H1 (cell line): ENCODE measurements at regions not wholly inside any gene's neighbourhood (a gene's known extent, or its start where the extent isn't known, plus 50 kb on each side); places are given as distances from the start of the nearest gene placed in this dataset.

Experiments used
- CTCF ChIA-PET: fragments of 300-600 bp; sonication (Branson Sonifier 250); formaldehyde crosslinking; loops from one replicate; lab custom pipeline; 2021; ENCODE audit not compliant: partially characterized antibody; lab: Charles Lee
- POLR2A ChIA-PET: fragments of 300-600 bp; sonication (Branson Sonifier 250); formaldehyde crosslinking; loops from one replicate; lab custom pipeline; 2021; ENCODE audit warnings: inconsistent platforms; ENCODE audit not compliant: partially characterized antibody; lab: Charles Lee
- DNase-seq, 2 experiments: peaks; one replicate each; pipeline versions ENCODE4 v3.0.0 to v3.0.0-alpha.2; 2010 to 2022; ENCODE audit warnings: low spot score in 2 of 2, low read depth in 1 of 2, mixed read lengths in 1 of 2
- FAIRE-seq: peaks from 2 replicates; lab custom pipeline; 2011; peaks lifted over from hg19 to GRCh38; lab: Jason Lieb, UNC
- H2AFZ ChIP-seq: 2 replicates; pipeline ENCODE4 v1.8.1; 2012; ENCODE audit warnings: low read length, inconsistent platforms
- H2AK5ac ChIP-seq: 2 replicates; pipeline ENCODE4 v1.6.1; 2013; ENCODE audit warnings: low read depth, low read length
- H2BK120ac ChIP-seq: replicated peaks from 2 replicates; pipeline ENCODE3; 2013; ENCODE audit warnings: low read depth, low read length, inconsistent platforms
- H2BK12ac ChIP-seq: 2 replicates; pipeline ENCODE4 v1.6.1; 2013; ENCODE audit warnings: low read depth, low read length
- H2BK15ac ChIP-seq: 2 replicates; pipeline ENCODE4 v1.6.1; 2013; ENCODE audit warnings: low read length
- H2BK20ac ChIP-seq: 2 replicates; pipeline ENCODE4 v1.6.1; 2013; ENCODE audit warnings: low read length
- H2BK5ac ChIP-seq: 2 replicates; pipeline ENCODE4 v1.6.1; 2013; ENCODE audit warnings: low read depth, low read length
- H3K14ac ChIP-seq: 2 replicates; pipeline ENCODE4 v1.6.1; 2013; ENCODE audit warnings: inconsistent platforms; ENCODE audit not compliant: insufficient read length
- H3K18ac ChIP-seq: 2 replicates; pipeline ENCODE4 v1.6.1; 2013; ENCODE audit warnings: low read length; ENCODE audit errors: extremely low read depth
- H3K23ac ChIP-seq: 2 replicates; pipeline ENCODE4 v1.6.1; 2013; ENCODE audit warnings: inconsistent platforms; ENCODE audit not compliant: insufficient read length
- H3K23me2 ChIP-seq: 2 replicates; pipeline ENCODE4 v1.6.1; 2013; ENCODE audit warnings: low read depth, low read length
- H3K27ac ChIP-seq: 2 replicates; pipeline ENCODE4 v1.6.1; 2011; ENCODE audit warnings: low read depth, low read length, inconsistent platforms
- H3K27me3 ChIP-seq, 4 experiments: replicated peaks in 1 of 4; 1 replicate in 1 of 4; 2 replicates in 3 of 4; pipeline versions ENCODE4 v1.6.1 to v1.8.1; 2011 to 2013; ENCODE audit warnings: low read length in 3 of 4, mild to moderate bottlenecking in 3 of 4, inconsistent platforms in 2 of 4, mixed read lengths in 2 of 4, moderate library complexity in 1 of 4; ENCODE audit not compliant: control insufficient read depth in 3 of 4, insufficient read depth in 3 of 4; ENCODE audit errors: extremely low read depth in 1 of 4
- H3K36me3 ChIP-seq, 4 experiments: 2 replicates each; pipeline versions ENCODE4 v1.6.1 to v1.8.1; 2011 to 2013; ENCODE audit warnings: mild to moderate bottlenecking in 4 of 4, low read length in 3 of 4, moderate library complexity in 2 of 4, control low read depth in 1 of 4, inconsistent platforms in 1 of 4; ENCODE audit not compliant: insufficient read depth in 4 of 4, control insufficient read depth in 2 of 4
- H3K4ac ChIP-seq: replicated peaks from 2 replicates; pipeline ENCODE3; 2013; ENCODE audit warnings: low read length, low read depth, mixed read lengths, inconsistent platforms; ENCODE audit not compliant: insufficient read length
- H3K4me1 ChIP-seq, 4 experiments: replicated peaks in 1 of 4; 1 replicate in 1 of 4; 2 replicates in 3 of 4; pipeline versions ENCODE4 v1.6.1 to v1.8.1; 2011 to 2013; ENCODE audit warnings: low read length in 3 of 4, inconsistent platforms in 2 of 4, mixed read lengths in 1 of 4; ENCODE audit not compliant: insufficient read depth in 4 of 4, control insufficient read depth in 3 of 4
- H3K4me2 ChIP-seq, 2 experiments: 2 replicates each; pipeline versions ENCODE4 v1.6.1 to v1.8.1; 2011 to 2013; ENCODE audit warnings: low read depth in 2 of 2, low read length in 2 of 2, control low read depth in 1 of 2, inconsistent platforms in 1 of 2, mild to moderate bottlenecking in 1 of 2; ENCODE audit not compliant: insufficient read depth in 1 of 2
- H3K4me3 ChIP-seq, 4 experiments: fragments of 200-600, 300-600 bp in 1 of 4; sonication (generic), shearing (Covaris generic), sonication (Bioruptor Twin) in 1 of 4; 2 replicates each; pipeline versions ENCODE4 v1.5.1 to v1.8.1; 2011 to 2016; ENCODE audit warnings: low read length in 4 of 4, low read depth in 3 of 4, control low read depth in 2 of 4, inconsistent platforms in 2 of 4, mild to moderate bottlenecking in 2 of 4, mixed read lengths in 1 of 4, moderate library complexity in 1 of 4; ENCODE audit not compliant: insufficient read depth in 2 of 4; ENCODE audit errors: extremely low read depth in 1 of 4
- H3K56ac ChIP-seq: replicated peaks from 2 replicates; pipeline ENCODE3; 2013; ENCODE audit warnings: low read depth, mild to moderate bottlenecking, mixed read lengths, low read length, inconsistent platforms; ENCODE audit not compliant: insufficient read length
- H3K79me1 ChIP-seq: 2 replicates; pipeline ENCODE4 v1.6.1; 2013; ENCODE audit warnings: low read depth, low read length, control low read depth
- H3K79me2 ChIP-seq, 2 experiments: 2 replicates each; pipeline versions ENCODE4 v1.6.1 to v1.8.1; 2012 to 2013; ENCODE audit warnings: low read length in 2 of 2, mild to moderate bottlenecking in 2 of 2, inconsistent platforms in 1 of 2; ENCODE audit not compliant: insufficient read depth in 2 of 2, control insufficient read depth in 1 of 2
- H3K9ac ChIP-seq, 4 experiments: replicated peaks in 1 of 4; 1 replicate in 1 of 4; 2 replicates in 3 of 4; pipeline versions ENCODE4 v1.6.1 to v1.8.1; 2011 to 2013; ENCODE audit warnings: low read depth in 3 of 4, low read length in 3 of 4, control low read depth in 2 of 4, mild to moderate bottlenecking in 2 of 4, moderate library complexity in 2 of 4, inconsistent platforms in 1 of 4; ENCODE audit errors: extremely low read depth in 1 of 4
- H3K9me3 ChIP-seq, 2 experiments: 2 replicates each; pipeline versions ENCODE4 v1.6.1 to v1.8.1; 2012 to 2013; ENCODE audit warnings: mild to moderate bottlenecking in 2 of 2, moderate library complexity in 2 of 2, control low read depth in 1 of 2, inconsistent platforms in 1 of 2, low read depth in 1 of 2, low read length in 1 of 2, mixed read lengths in 1 of 2; ENCODE audit not compliant: insufficient read depth in 2 of 2
- H4K20me1 ChIP-seq, 2 experiments: replicated peaks in 1 of 2; 2 replicates each; pipeline versions ENCODE3 to v1.8.1; 2011 to 2013; ENCODE audit warnings: inconsistent platforms in 2 of 2, low read length in 2 of 2, mild to moderate bottlenecking in 1 of 2; ENCODE audit not compliant: insufficient read depth in 2 of 2, control insufficient read depth in 1 of 2
- H4K5ac ChIP-seq: 2 replicates; pipeline ENCODE4 v1.6.1; 2013; ENCODE audit warnings: low read length, low read depth, mixed read lengths, inconsistent platforms; ENCODE audit not compliant: insufficient read length
- H4K8ac ChIP-seq: 2 replicates; pipeline ENCODE4 v1.8.0; 2013; ENCODE audit warnings: mild to moderate bottlenecking, moderate library complexity, low read length, inconsistent platforms; ENCODE audit not compliant: insufficient read depth; ENCODE audit errors: extremely low read depth
- H4K91ac ChIP-seq: replicated peaks from 2 replicates; pipeline ENCODE3; 2013; ENCODE audit warnings: low read length, mixed read lengths, inconsistent platforms; ENCODE audit not compliant: insufficient read length
- BACH1 ChIP-seq: IDR thresholded peaks from 2 replicates; pipeline ENCODE4 v1.6.1; 2012; ENCODE audit warnings: low read length, improper control_type of control experiment
- BCL11A ChIP-seq, 2 experiments: IDR thresholded peaks; one replicate each; pipeline ENCODE4 v1.6.1; 2011; ENCODE audit warnings: low read depth in 2 of 2, low read length in 2 of 2, mild to moderate bottlenecking in 2 of 2
- CEBPB ChIP-seq: IDR thresholded peaks from 2 replicates; pipeline ENCODE4 v1.6.1; 2012; ENCODE audit warnings: low read depth, low read length
- EZH2 ChIP-seq: fragments of 200-600 bp; sonication (generic); IDR thresholded peaks from 2 replicates; pipeline ENCODE4 v1.7.1; 2012; ENCODE audit warnings: low read depth, mild to moderate bottlenecking, moderate library complexity, low read length, inconsistent platforms; ENCODE audit not compliant: severe bottlenecking
- NRF1 ChIP-seq: IDR thresholded peaks from 2 replicates; pipeline ENCODE4 v1.6.1; 2011; ENCODE audit warnings: mild to moderate bottlenecking, low read depth, low read length, improper control_type of control experiment
- PHF8 ChIP-seq: fragments of 200-600 bp; sonication (generic); conservative IDR thresholded peaks from 2 replicates; pipeline ENCODE4 v1.7.1; 2012; ENCODE audit warnings: low read depth, mild to moderate bottlenecking, inconsistent platforms, low read length, moderate library complexity
- POLR2A ChIP-seq, 2 experiments: IDR thresholded peaks; 1 replicate in 1 of 2; 2 replicates in 1 of 2; pipeline ENCODE4 v1.6.1; 2011; ENCODE audit warnings: low read depth in 2 of 2, low read length in 2 of 2, mild to moderate bottlenecking in 2 of 2; ENCODE audit errors: control extremely low read depth in 1 of 2
- SIRT6 ChIP-seq: IDR thresholded peaks from one replicate; pipeline ENCODE4 v1.7.1; 2012; ENCODE audit warnings: low read length, inconsistent platforms
- TEAD4 ChIP-seq: IDR thresholded peaks from 2 replicates; pipeline ENCODE4 v1.6.1; 2012; ENCODE audit warnings: low read depth, low read length, inconsistent platforms, mixed read lengths
- whole genome bisulfite sequencing, 2 experiments: shearing (Covaris generic) in 1 of 2; methylation state at CpG; one replicate each; pipeline versions ENCODE4 v1.1.6 to v1.1.7; 2013 to 2015; ENCODE audit warnings: low lambda C conversion rate in 2 of 2, mixed read lengths in 2 of 2, inconsistent platforms in 1 of 2, low coverage in 1 of 2, missing lambda C conversion rate in 1 of 2; ENCODE audit not compliant: insufficient replicate concordance in 2 of 2, insufficient coverage in 1 of 2, insufficient read length in 1 of 2; ENCODE audit errors: extremely low coverage in 1 of 2, missing lambda C conversion rate in 1 of 2; 5-methylcytosine and 5-hydroxymethylcytosine counted together

GRCh38 chr18:64240316-64240715 is 91.4 kb upstream of the LINC00305 start:
- Histone ChIP-seq H3K27me3 (no peaks in the 10 kb centered on the region), H4K20me1 (no peaks in the 10 kb centered on the region), H4K91ac (no peak overlapping the region), H3K23ac (no peak overlapping the region), H3K79me2 (no peaks in the 10 kb centered on the region), H4K8ac (no peak overlapping the region), H2BK20ac (no peak overlapping the region), H4K5ac (no peak overlapping the region), H3K23me2 (no peaks in the 10 kb centered on the region; the same call in 1 of the 2 replicates), H3K56ac (no peak overlapping the region), H2BK15ac (no peak overlapping the region), H3K27ac (no peak overlapping the region), H3K14ac (no peak overlapping the region), H3K79me1 (no peaks in the 10 kb centered on the region), H3K4ac (no peak overlapping the region), H2BK12ac (no peak overlapping the region), H3K4me3 (no peak overlapping the region), H2AK5ac (no peak overlapping the region), H3K9me3 (no peaks in the 10 kb centered on the region; a peak in 1 of 4 replicates), H3K36me3 (no peaks in the 10 kb centered on the region), H3K18ac (no peak overlapping the region), H2BK120ac (no peak overlapping the region), H2BK5ac (no peak overlapping the region), H3K4me1 (peaks cover 0 to 3% (median 0%) of the 10 kb centered on the region in 4 experiments; a peak in 1 of 7 replicates), H3K9ac (no peak overlapping the region), H2AFZ (no peak overlapping the region), H3K4me2 (no peak overlapping the region)
- no peak for FAIRE-seq
- POLR2A ChIA-PET: no interaction called here
- WGBS, 2 experiments: 78% methylated on average over 3 of the region's 3 CpGs; no CpG with 5 or more reads in 1 of the 2 experiments
- DNase-seq: no peak
- CTCF ChIA-PET: interaction anchor here (1.0 to 1.2 kb wide), 2 partner anchors 89 to 170 kb away, joined by 4 to 5 read pairs; no protein-coding TSS in a partner anchor
- TF ChIP-seq CEBPB (no peak), BCL11A (IDR thresholded peaks at IDR 0.05; ENCODE audit: low read depth in 2 of 2, low read length in 2 of 2) (no peak), BACH1 (no peak), PHF8 (no peak), EZH2 (no peak), TEAD4 (no peak), NRF1 (no peak), POLR2A (IDR thresholded peaks at IDR 0.05; ENCODE audit: control extremely low read depth in 1 of 2, low read depth in 2 of 2, low read length in 2 of 2) (no peak), SIRT6 (no peak)
